GM21528 (cell line): ENCODE measurements at regions not wholly inside any gene's neighbourhood (a gene's known extent, or its start where the extent isn't known, plus 50 kb on each side); places are given as distances from the start of the nearest gene placed in this dataset.

Experiments
- ATAC-seq: cut with Tn5 transposase; IDR thresholded peaks from one replicate; pipeline ENCODE4 v1.9.1; 2021; ENCODE audit warnings: mild to moderate bottlenecking, moderate library complexity; ENCODE audit not compliant: unreplicated experiment, low FRiP score

- ATAC-seq = no peak
Observed at GRCh38 chr20:7378864-7379605, 561.2 kb downstream of the HAO1 start.

- no peak for ATAC-seq
Observed at GRCh38 chr20:7379621-7380220, 560.5 kb downstream of the HAO1 start.

DNA sequence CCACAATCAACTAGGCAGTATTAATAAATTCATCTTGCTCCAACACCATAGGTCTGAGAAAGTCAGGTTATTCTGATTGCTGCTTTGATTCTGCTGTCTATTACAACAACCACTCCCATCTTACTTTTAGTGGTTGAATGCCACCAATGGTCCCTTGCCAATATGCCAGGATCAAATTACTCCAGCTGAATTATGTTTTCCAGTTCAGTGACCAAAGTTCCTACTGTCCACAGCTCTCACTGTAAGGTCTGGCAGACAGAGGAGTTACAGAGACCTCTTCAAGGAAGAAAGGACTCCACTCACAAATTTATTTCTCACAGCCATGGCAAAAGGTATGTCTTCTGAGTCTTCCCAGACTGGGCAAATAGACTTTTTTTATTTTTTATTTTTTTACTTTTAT, 557.0 kb downstream of the HAO1 start:
- ATAC-seq = no peak

GRCh38 chr20:7387638-7388193, 552.5 kb downstream of the HAO1 start:
- no peak for ATAC-seq

- ATAC-seq = no peak
Observed at GRCh38 chr20:7389216-7389615, 551.0 kb downstream of the HAO1 start.

- ATAC-seq = no peak
Observed at GRCh38 chr20:7392542-7393206, 547.6 kb downstream of the HAO1 start.

DNA sequence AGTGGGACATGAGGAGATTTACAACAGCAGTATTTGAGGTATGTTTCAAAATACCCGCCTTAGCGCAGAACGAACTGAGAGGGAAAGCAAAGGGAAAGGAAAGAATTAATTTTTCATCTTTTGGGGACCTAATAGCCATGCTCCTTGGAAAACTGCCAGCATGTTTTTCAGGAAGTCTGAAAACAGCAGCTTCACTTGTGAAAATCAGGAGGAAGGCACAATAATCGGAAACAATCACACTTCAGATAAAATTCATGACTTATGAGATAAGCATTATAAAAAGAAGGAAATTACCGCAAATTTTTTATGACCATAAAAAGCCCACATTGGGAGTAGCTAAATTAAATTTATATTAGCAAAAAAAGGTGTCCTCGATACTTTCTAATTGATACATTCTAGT, 541.1 kb downstream of the HAO1 start:
- no peak for ATAC-seq

GRCh38 chr20:7399575-7399974, 540.7 kb downstream of the HAO1 start:
- ATAC-seq = no peak

GRCh38 chr20:7406671-7407070, 533.6 kb downstream of the HAO1 start:
- ATAC-seq = no peak

DNA sequence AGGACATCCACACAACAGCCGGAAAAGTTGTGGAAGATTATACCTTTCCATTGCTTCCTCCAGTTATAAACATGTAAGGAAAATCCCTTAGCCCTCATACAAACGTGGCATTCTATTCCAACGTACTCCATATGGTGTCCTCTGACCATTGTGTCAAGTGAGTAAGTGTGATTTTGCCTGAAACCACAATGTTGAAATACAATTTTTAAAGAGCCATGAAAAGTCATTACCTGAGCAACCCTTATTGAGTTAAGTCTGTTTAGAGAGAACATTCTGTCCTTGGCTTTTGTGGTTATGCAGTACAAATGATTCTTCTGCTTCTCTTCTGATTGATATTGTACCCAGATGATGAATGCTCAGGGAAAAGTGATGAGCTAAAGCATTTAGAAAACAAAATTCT, 530.1 kb downstream of the HAO1 start:
- ATAC-seq = no peak

GRCh38 chr20:7411075-7411474, 529.2 kb downstream of the HAO1 start:
- ATAC-seq = no peak

DNA sequence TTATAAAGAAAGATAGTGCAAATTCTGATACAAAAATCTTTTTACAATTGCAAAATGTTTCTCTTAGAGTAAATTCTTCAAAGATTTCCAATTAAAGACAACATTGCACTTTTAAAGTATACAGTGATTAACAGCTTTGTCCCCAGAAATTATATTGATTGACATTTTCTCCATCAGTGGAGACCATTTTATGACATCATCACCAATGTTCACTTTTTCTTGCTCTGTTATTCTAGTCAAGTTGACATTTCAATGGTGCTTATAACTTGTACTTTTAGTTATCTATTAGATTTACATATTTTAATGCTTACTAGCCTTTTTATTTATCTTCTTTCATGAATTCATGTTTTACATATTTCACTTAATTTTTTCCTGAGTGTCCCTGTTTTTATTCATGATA, 524.8 kb downstream of the HAO1 start:
- ATAC-seq = no peak

DNA sequence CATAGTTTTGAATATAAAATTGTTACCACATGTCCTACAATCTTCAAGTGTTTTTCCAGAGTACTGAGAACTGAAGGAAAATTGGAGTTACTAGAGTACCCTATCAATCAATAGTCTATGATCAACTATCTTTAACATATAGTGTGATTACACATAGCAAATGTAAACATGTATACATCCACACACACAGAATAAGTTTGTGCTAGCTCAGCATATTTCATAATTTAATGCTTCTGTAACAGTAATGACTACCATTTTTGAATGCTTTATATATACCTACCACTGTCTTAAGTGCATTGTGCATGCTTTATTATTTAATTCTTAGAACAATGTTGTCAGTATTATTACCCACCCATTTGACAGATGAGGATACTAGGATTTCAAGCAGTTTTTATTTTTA, 523.9 kb downstream of the HAO1 start:
- no peak for ATAC-seq

DNA sequence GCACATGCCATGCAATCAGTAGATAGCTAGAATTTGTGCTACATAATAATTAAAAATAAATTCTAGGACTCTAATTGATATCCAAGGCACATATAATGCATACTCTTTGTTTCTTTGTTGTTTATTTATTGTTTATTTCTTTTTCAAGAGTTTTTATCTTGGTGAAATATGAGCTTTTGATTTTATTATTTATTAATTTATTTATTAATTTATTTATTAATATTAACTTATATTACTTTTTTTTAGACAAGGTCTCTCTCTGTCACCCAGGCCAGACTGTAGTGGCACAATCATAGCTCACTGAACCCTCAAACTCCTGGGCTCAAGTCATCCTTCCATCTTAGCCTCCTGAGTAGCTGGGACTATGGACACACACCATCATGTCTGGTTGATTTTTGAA, 519.9 kb downstream of the HAO1 start:
- no peak for ATAC-seq

GRCh38 chr20:7426890-7427496, 513.3 kb downstream of the HAO1 start:
- no peak for ATAC-seq

- ATAC-seq = no peak
Observed at GRCh38 chr20:7428946-7429345, 511.3 kb downstream of the HAO1 start.

DNA sequence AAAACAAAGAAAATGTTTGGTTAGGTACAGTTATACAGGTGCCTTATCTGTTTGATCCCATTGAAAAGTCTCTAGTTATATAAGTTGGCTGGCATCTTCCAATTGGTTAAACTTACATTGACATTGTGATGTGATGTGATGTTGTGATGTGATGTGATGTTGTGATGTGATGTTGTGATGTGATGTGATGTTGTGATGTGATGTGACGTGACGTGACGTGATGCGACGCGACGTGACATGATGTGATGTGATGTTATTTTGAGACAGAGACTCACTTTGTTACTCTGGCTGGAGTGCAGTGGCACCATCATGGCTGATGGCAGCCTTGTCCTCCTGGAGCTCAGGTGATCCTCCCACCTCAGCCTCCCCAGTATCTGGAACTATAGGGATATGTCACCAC, 507.6 kb downstream of the HAO1 start:
- no peak for ATAC-seq

- ATAC-seq = no peak
Observed at GRCh38 chr20:7437311-7437710, 502.9 kb downstream of the HAO1 start.

- ATAC-seq = no peak
Observed at GRCh38 chr20:7449269-7449668, 491.0 kb downstream of the HAO1 start.

- ATAC-seq = no peak
Observed at GRCh38 chr20:7452890-7453289, 487.4 kb downstream of the HAO1 start.

DNA sequence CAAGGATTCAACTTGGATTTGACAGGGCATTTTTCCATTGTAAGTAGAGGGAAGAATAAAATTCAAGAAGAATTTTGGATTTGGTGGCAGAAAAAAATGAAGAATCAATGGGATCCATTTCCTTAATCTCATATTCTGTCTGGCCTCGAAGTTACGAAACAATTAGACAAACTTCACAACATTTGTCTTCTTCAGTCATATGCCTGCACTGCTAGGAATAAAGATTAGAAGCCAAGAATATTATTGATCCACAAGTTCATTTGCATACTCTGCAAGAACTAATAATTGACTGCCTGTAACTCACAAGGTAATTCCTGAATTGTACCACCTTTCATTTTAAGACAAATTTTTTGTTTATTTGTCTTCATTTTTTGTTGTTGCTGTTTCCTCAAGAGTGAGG, 486.2 kb downstream of the HAO1 start:
- no peak for ATAC-seq
